ENCODE measurements at regions not wholly inside any gene's neighbourhood (a gene's known extent, or its start where the extent isn't known, plus 50 kb on each side); places are given as distances from the start of the nearest gene placed in this dataset.

GRCh38 chr12:65534238-65534841 is 255.9 kb downstream of the MSRB3 start:
- Mint-ChIP-seq H3K36me3 (no peaks in the 10 kb centered on the region), H3K4me1 (no peaks in the 10 kb centered on the region), H3K9me3 (peaks cover 6% of the 10 kb centered on the region), H3K27ac (no peak overlapping the region), H3K27me3 (peaks cover 2% of the 10 kb centered on the region), H3K4me3 (no peak overlapping the region)
- no peak for ATAC-seq (ENCODE audit: low read depth)
- no peak for DNase-seq (ENCODE audit: low spot score in 2 of 2)

DNA sequence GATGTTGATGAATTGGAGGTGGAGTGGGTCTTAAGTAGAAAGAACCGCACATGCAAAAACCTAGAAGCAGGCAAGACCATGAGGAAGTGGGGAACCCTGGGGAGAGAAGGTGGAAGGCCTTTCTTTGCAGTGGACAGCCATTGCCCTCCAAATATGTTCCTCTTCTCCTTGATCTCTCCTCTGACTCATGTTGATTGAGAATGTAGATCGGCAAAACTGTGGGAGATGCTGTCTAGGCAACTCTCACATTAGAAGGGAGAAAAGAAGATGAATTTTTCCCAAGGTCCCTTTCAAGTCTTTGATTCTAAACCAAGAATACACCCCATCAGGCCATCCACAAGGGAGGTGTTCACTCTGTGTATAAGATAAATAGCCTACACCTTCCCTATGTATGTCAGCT is 257.5 kb downstream of the MSRB3 start:
- no peak for ATAC-seq (ENCODE audit: low read depth)
- no peak overlapping the region for H3K4me3 Mint-ChIP-seq

GRCh38 chr12:65536351-65536750 is 257.9 kb downstream of the MSRB3 start:
- no peak for ATAC-seq (ENCODE audit: low read depth)
- Mint-ChIP-seq H3K4me1 (no peaks in the 10 kb centered on the region), H3K27me3 (no peaks in the 10 kb centered on the region), H3K36me3 (no peaks in the 10 kb centered on the region), H3K4me3 (no peak overlapping the region), H3K27ac (no peak overlapping the region), H3K9me3 (peaks cover 12% of the 10 kb centered on the region)
- DNase-seq (ENCODE audit: low spot score in 2 of 2), result no peak

More for the DNA sequence above, 257.5 kb downstream of the MSRB3 start:
- peaks cover 12% of the 10 kb centered on the region for H3K9me3 Mint-ChIP-seq
- H3K27ac Mint-ChIP-seq, result no peak overlapping the region
- no peak for DNase-seq (ENCODE audit: low spot score in 2 of 2)
- no peaks in the 10 kb centered on the region for H3K36me3 Mint-ChIP-seq
- no peaks in the 10 kb centered on the region for H3K27me3 Mint-ChIP-seq
- no peaks in the 10 kb centered on the region for H3K4me1 Mint-ChIP-seq

DNA sequence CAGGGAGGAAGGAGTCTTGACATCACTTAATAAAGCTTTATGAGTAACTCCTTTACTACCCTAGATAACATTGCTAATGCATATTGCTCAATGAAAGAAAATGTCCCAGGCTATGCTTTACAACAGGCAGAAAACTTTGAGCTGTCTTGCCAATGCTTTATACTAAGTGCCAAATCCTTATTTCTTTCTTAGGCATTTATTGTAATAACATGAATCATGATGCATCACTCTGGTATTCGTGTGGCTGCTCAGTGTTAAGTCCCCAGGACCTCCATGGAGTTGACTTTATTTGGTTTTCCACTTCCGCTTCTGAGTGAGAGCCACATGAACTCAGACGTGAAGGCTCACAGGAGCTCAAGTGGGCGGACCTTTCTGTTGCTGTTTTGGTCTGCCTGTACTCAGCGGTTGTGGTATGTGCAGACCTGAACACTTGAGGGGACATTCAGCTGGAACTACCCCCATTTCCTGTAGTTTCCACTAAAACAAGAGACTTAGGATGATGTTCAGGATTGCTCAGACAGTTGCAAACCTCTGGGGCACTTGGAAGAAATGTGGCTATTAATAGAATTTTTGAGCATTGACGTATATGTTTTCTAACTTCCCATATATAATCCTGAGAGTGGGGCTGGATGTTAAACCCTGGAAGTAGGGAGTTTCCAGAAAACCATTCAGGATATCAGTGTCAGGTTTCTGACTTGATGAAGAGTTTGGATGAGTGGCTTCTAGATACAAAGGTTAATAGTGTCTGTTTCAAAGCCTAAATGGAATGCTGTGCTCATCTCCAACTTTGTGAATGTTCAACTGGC is 258.6 kb downstream of the MSRB3 start:
- no peaks in the 10 kb centered on the region for H3K4me1 Mint-ChIP-seq
- no peak for DNase-seq (ENCODE audit: low spot score in 2 of 2)
- H3K27me3 Mint-ChIP-seq, result no peaks in the 10 kb centered on the region
- ATAC-seq (ENCODE audit: low read depth), result no peak
- no peak overlapping the region for H3K4me3 Mint-ChIP-seq
- no peak overlapping the region for H3K27ac Mint-ChIP-seq
- H3K9me3 Mint-ChIP-seq, result peaks cover 12% of the 10 kb centered on the region
- H3K36me3 Mint-ChIP-seq, result no peaks in the 10 kb centered on the region

DNA sequence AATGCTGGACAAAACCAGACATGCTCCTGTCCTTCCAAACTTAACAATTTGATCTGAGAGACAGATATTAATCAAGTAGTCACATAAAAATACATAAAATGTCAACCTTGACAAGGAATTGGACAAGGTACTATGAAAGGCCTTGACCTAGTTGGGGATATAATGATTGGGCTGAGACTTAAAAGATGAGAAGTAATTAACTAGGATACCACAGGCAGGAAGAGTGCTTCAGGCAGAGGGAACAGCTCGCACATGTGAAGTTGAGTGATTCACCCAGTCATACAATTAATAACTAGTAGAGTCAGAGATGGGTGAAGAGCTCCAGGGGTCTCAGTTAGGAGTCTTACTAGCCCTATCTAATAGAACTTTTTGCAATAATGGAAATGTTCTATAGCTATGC is 259.5 kb downstream of the MSRB3 start:
- no peaks in the 10 kb centered on the region for H3K4me1 Mint-ChIP-seq
- DNase-seq (ENCODE audit: low spot score in 2 of 2) (no peak), ATAC-seq (ENCODE audit: low read depth) (no peak)
- H3K9me3 Mint-ChIP-seq, result peaks cover 12% of the 10 kb centered on the region
- H3K36me3 Mint-ChIP-seq, result no peaks in the 10 kb centered on the region
- H3K27me3 Mint-ChIP-seq, result no peaks in the 10 kb centered on the region
- no peak overlapping the region for H3K27ac Mint-ChIP-seq
- H3K4me3 Mint-ChIP-seq, result no peak overlapping the region

GRCh38 chr12:65539023-65539422 is 260.5 kb downstream of the MSRB3 start:
- H3K4me3 Mint-ChIP-seq, result no peak overlapping the region
- H3K4me1 Mint-ChIP-seq, result no peaks in the 10 kb centered on the region
- no peaks in the 10 kb centered on the region for H3K36me3 Mint-ChIP-seq
- ATAC-seq (ENCODE audit: low read depth) (no peak), DNase-seq (ENCODE audit: low spot score in 2 of 2) (no peak)
- no peak overlapping the region for H3K27ac Mint-ChIP-seq
- H3K27me3 Mint-ChIP-seq, result no peaks in the 10 kb centered on the region
- H3K9me3 Mint-ChIP-seq, result peaks cover 10% of the 10 kb centered on the region

DNA sequence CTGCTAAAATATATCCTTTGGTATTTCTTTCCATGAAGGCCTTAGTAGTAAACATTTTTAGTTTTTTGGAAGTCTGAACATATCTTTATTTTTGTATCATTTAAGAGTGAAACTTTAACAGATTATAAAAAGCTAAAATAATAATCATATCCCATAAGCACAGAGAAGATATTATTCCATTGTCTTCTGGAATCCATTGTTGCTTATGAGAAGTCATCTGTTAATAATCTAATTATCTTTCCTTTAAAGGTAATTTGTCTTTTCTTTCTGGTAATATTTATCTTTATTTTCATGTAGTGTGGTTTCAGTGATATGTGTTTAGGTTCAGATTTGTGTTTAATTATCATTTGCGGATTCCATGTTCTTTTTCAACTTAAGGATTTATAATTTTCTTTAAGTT is 261.7 kb downstream of the MSRB3 start:
- Mint-ChIP-seq H3K27me3 (no peaks in the 10 kb centered on the region), H3K36me3 (no peaks in the 10 kb centered on the region), H3K4me1 (no peaks in the 10 kb centered on the region), H3K27ac (no peak overlapping the region), H3K9me3 (peaks cover 10% of the 10 kb centered on the region), H3K4me3 (no peak overlapping the region)
- ATAC-seq (ENCODE audit: low read depth) (no peak), DNase-seq (ENCODE audit: low spot score in 2 of 2) (no peak)

DNA sequence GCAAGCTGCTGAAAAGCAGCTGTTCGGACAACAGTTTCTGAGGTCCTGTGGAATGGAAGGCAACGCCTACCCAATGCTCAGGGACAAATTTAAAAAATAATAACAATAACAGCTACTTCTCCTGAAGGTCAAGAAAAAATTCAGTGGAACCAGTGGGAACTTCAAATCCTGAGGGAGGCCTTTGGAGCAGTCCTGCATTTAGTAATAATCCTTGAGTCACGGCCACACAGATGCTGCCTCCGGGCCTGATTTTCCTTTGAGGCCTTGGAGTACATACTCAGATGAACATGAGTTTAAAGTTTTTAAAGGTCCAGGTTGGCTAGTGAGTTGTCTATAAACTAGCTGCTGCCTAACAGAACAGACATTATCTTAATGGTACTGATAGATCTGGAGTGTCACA is 268.0 kb downstream of the MSRB3 start:
- H3K27me3 Mint-ChIP-seq, result no peaks in the 10 kb centered on the region
- H3K9me3 Mint-ChIP-seq, result no peaks in the 10 kb centered on the region
- H3K4me3 Mint-ChIP-seq, result no peak overlapping the region
- H3K27ac Mint-ChIP-seq, result no peak overlapping the region
- ATAC-seq (ENCODE audit: low read depth) (no peak), DNase-seq (ENCODE audit: low spot score in 2 of 2) (no peak)
- no peaks in the 10 kb centered on the region for H3K4me1 Mint-ChIP-seq
- no peaks in the 10 kb centered on the region for H3K36me3 Mint-ChIP-seq

DNA sequence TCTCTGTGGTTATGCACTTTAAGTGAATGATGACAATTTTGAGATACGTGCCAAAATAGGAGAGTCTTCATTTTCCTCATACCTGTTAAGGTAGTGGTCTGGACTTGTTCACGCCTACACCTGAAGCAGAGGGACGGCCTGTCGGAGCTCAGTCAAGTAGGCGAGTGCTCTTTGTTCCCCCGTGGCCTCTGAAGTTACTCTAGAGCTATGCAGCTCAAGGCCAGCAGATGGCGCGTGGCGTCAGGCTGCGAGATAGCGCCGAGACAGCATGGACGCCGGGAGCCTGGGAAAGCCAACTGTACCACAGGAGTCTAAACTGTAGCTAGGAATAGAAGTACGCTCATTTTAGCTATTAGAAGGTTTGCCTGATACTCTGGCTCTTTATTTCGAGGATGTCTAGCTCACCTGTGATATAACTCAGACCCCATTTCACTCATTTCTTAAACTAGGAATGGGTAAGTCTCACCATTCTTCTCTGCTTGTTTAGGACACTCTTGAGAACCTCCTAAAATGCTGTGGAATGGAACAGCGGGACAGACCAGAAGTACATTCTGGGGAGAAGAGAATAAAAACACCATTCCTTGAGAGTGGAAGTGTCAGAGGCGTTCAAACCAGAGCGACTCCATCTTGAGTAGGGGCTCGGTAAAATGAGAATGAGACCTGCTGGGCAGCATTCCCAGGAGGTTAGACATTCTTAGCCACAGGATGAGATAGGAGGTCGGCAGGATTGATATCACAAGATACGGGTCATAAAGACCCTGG is 267.4 kb upstream of the HMGA2 start:
- ATAC-seq (ENCODE audit: low read depth), result peak; percentile 67

DNA sequence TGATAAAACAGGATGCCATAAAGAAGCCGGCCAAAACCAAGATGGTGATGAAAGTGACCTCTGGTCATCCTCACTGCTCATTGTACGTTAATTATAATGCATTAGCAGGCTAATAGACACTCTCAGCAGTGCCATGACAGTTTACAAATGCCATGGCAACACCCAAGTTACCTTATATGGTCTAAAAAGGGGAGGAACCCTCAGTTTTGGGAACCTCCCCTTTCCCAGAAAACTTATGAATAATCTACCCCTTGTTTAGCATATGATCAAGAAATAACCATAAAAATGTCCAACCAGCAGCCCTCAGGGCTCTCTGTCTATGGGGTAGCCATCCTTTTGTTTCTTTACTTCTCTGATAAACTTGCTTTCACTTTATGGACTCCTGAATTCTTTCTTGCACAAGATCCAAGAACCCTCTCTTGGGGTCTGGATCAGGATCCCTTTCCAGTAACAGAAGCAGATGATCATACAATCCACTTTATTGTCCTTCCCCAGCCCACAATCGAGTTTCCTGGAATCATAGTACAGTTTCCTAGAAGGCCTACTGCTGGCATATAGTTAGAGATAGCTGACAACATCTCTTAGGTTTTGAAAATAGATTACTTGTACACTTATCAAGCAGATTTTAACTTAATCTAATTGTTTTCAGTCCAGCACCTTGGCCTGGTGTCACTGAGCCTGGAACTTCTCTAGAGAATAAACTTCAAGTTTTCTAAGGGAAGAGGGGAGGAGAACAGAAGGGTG is 266.7 kb upstream of the HMGA2 start:
- Mint-ChIP-seq H3K36me3 (no peaks in the 10 kb centered on the region), H3K4me1 (peaks cover 7% of the 10 kb centered on the region), H3K9me3 (no peaks in the 10 kb centered on the region), H3K4me3 (no peak overlapping the region), H3K27ac (no peak overlapping the region), H3K27me3 (peaks cover 12% of the 10 kb centered on the region)
- DNase-seq (ENCODE audit: low spot score in 2 of 2), result no peak
- ATAC-seq (ENCODE audit: low read depth), result no peak

More for the DNA sequence above, 267.4 kb upstream of the HMGA2 start:
- no peaks in the 10 kb centered on the region for H3K36me3 Mint-ChIP-seq
- no peaks in the 10 kb centered on the region for H3K9me3 Mint-ChIP-seq
- peak; percentile 27 to 58 for DNase-seq (ENCODE audit: low spot score in 2 of 2)
- no peak overlapping the region for H3K4me3 Mint-ChIP-seq
- H3K27ac Mint-ChIP-seq, result no peak overlapping the region
- peaks cover 9% of the 10 kb centered on the region for H3K27me3 Mint-ChIP-seq
- H3K4me1 Mint-ChIP-seq, result peaks cover 7% of the 10 kb centered on the region

GRCh38 chr12:65560286-65560685 is 264.0 kb upstream of the HMGA2 start:
- ATAC-seq (ENCODE audit: low read depth), result no peak
- H3K36me3 Mint-ChIP-seq, result no peaks in the 10 kb centered on the region
- H3K27ac Mint-ChIP-seq, result no peak overlapping the region
- no peaks in the 10 kb centered on the region for H3K9me3 Mint-ChIP-seq
- no peak overlapping the region for H3K4me3 Mint-ChIP-seq
- DNase-seq (ENCODE audit: low spot score in 2 of 2), result no peak
- H3K27me3 Mint-ChIP-seq, result peaks cover 16% of the 10 kb centered on the region
- H3K4me1 Mint-ChIP-seq, result peaks cover 7% of the 10 kb centered on the region

- no peak overlapping the region for H3K4me3 Mint-ChIP-seq
These were observed 262.4 kb upstream of the HMGA2 start for GRCh38 chr12:65561798-65562382.

DNA sequence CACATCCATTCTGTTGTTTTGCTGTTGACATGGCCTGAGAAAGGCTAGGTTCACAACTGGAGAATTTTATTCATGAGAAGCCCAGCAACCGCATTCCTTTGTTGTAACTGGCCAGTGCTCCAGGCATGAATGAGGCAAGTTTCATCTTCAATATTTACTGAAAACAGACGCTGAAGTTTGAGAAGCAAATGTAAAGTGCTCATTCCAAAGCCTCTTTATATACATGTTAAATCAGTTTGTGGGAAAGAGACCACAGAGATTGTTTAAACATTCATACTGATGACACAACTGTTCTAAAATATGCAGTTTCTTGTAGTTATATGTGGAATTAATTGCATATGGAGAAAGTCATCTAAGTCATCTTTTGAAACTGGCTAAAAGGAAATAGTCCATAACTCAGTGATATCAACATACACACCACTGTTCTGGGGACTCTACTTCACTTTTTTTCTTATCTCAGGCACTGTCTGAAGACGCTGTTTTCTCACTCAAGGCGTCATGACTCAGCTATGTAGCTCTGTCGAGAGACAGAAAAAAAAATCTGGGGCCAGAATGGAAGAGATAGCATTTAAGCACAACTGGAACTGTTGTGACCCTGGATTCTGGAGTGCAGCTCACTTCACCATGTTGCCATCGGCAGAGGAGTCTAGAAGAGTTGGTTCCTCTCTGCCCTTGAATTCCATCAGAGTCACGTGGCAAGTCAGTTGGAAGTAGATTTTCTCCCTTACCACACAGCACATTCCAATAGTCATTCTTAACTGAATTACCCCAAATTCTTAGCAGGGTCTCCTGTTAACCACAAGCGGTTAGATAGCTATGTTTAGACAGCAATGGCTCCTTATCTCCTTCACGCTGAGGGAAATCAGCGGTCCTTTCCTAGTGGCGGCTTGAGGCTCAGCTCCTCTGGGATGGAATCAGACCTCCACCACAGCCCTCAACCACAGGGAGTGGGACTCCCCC is 258.4 kb upstream of the HMGA2 start:
- Mint-ChIP-seq H3K27me3 (peaks cover 10% of the 10 kb centered on the region), H3K27ac (no peak overlapping the region), H3K4me1 (no peaks in the 10 kb centered on the region), H3K36me3 (no peaks in the 10 kb centered on the region), H3K9me3 (peaks cover 3% of the 10 kb centered on the region), H3K4me3 (no peak overlapping the region)
- ATAC-seq (ENCODE audit: low read depth), result no peak
- DNase-seq (ENCODE audit: low spot score in 2 of 2), result no peak

More at GRCh38 chr12:65561798-65562382, 262.4 kb upstream of the HMGA2 start:
- no peak for ATAC-seq (ENCODE audit: low read depth)
- Mint-ChIP-seq H3K36me3 (no peaks in the 10 kb centered on the region), H3K9me3 (no peaks in the 10 kb centered on the region), H3K27me3 (peaks cover 12% of the 10 kb centered on the region), H3K4me1 (peaks cover 3% of the 10 kb centered on the region), H3K27ac (no peak overlapping the region)
- no peak for DNase-seq (ENCODE audit: low spot score in 2 of 2)

Measured in memory B cell (primary cell).